ENCODE measurements at regions not wholly inside any gene's neighbourhood (a gene's known extent, or its start where the extent isn't known, plus 50 kb on each side); places are given as distances from the start of the nearest gene placed in this dataset.
A peak's percentile ranks its signal among the peaks of the same experiment; 100 is the strongest.

DNA sequence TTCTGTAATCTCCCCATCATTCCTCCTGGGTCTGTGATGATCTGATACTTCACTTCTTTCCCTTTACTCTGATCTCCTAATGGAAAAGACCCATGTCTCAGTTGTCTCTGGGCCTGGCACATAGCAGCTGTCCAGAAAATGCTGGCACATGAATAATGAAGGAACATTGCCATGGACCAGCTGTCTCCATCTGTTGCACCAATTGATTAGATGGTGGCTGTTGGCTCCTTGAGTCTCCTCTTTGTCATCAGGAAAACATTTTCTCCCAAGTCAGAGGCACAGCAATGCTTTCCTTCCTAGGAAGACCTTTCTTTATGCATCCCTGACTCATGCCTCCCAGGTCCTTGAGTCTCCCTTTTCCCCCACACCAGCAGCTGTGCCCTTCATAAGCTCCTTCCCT, 286.2 kb upstream of the CXCR4 start:
- TF ChIP-seq, protein P1, sequence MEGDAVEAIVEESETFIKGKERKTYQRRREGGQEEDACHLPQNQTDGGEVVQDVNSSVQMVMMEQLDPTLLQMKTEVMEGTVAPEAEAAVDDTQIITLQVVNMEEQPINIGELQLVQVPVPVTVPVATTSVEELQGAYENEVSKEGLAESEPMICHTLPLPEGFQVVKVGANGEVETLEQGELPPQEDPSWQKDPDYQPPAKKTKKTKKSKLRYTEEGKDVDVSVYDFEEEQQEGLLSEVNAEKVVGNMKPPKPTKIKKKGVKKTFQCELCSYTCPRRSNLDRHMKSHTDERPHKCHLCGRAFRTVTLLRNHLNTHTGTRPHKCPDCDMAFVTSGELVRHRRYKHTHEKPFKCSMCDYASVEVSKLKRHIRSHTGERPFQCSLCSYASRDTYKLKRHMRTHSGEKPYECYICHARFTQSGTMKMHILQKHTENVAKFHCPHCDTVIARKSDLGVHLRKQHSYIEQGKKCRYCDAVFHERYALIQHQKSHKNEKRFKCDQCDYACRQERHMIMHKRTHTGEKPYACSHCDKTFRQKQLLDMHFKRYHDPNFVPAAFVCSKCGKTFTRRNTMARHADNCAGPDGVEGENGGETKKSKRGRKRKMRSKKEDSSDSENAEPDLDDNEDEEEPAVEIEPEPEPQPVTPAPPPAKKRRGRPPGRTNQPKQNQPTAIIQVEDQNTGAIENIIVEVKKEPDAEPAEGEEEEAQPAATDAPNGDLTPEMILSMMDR (IDR thresholded peaks at IDR 0.05; ENCODE audit: partially characterized antibody, unreplicated experiment), result no peak
- peaks cover 26% of the 10 kb centered on the region for H3K4me1 Mint-ChIP-seq (ENCODE audit: low read depth, unreplicated experiment)
- peaks cover 8% of the 10 kb centered on the region for H3K27me3 Mint-ChIP-seq (ENCODE audit: unreplicated experiment)
- H3K4me3 Mint-ChIP-seq (ENCODE audit: unreplicated experiment), result peak overlapping the region; percentile 3
- DNase-seq, result no peak
- H3K36me3 Mint-ChIP-seq (ENCODE audit: unreplicated experiment), result no peaks in the 10 kb centered on the region
- H3K27ac Mint-ChIP-seq (ENCODE audit: unreplicated experiment), result peak overlapping the region; percentile 80
- peaks cover 10% of the 10 kb centered on the region for H3K9me3 Mint-ChIP-seq (ENCODE audit: unreplicated experiment)

DNA sequence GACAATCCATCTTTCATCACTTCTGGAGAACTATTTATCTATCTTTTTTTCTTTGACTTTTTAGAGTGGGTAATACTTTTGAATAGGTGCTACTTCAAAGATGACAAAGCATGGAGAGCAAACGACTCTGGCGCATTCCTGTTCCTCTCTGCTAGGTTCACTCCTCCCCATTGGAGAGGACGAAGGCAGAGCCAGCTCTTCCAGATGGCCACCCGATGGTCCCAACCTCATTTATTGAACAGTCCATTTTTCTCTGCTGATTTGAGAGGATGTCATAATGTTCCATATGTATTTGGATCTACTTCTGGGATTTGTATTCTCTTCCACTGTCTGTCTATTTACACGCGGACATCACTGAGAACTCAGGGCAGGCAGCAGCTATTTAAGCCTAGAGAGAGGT, 284.3 kb upstream of the CXCR4 start:
- no peak for DNase-seq
- Mint-ChIP-seq H3K36me3 (ENCODE audit: unreplicated experiment) (peaks cover 8% of the 10 kb centered on the region), H3K4me3 (ENCODE audit: unreplicated experiment) (no peak overlapping the region), H3K9me3 (ENCODE audit: unreplicated experiment) (peaks cover 10% of the 10 kb centered on the region), H3K27ac (ENCODE audit: unreplicated experiment) (no peak overlapping the region), H3K4me1 (ENCODE audit: low read depth, unreplicated experiment) (peaks cover 21% of the 10 kb centered on the region), H3K27me3 (ENCODE audit: unreplicated experiment) (peaks cover 13% of the 10 kb centered on the region)
- TF ChIP-seq, protein P1 (IDR thresholded peaks at IDR 0.05; ENCODE audit: partially characterized antibody, unreplicated experiment), result no peak

DNA sequence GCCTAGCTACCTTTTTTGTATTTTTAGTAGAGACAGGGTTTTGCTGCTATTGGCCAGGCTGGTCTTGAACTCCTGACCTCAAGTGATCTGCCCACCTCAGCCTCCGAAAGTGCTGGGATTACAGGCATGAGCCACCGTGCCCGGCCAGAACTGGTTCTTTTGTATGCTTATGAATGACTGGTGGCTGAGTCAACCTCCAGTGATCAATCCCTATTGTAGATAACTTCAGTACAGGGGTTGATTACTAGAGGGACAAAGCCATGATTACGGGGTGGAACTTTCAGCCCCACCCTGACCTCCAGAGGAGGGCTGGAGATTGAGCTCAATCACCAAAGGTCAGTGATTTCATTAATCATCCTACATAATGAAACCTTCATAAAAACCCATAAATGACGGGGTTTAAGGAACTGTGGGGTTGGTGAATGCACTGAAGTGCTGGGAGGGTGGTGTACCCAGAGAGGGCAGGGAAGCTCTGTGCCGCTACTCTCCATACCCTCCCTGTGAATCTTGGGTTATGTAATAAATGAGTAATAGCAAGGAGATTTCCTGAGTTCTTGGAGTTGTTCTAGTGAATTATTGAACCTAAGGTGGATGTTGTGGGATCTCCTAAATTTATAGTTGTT, 281.8 kb upstream of the CXCR4 start:
- H3K27ac Mint-ChIP-seq (ENCODE audit: unreplicated experiment), result no peak overlapping the region
- peaks cover 17% of the 10 kb centered on the region for H3K4me1 Mint-ChIP-seq (ENCODE audit: low read depth, unreplicated experiment)
- no peak for DNase-seq
- H3K9me3 Mint-ChIP-seq (ENCODE audit: unreplicated experiment), result peaks cover 10% of the 10 kb centered on the region
- peaks cover 12% of the 10 kb centered on the region for H3K27me3 Mint-ChIP-seq (ENCODE audit: unreplicated experiment)
- peaks cover 8% of the 10 kb centered on the region for H3K36me3 Mint-ChIP-seq (ENCODE audit: unreplicated experiment)
- no peak overlapping the region for H3K4me3 Mint-ChIP-seq (ENCODE audit: unreplicated experiment)
- TF ChIP-seq, protein P1 (IDR thresholded peaks at IDR 0.05; ENCODE audit: partially characterized antibody, unreplicated experiment), result no peak

DNA sequence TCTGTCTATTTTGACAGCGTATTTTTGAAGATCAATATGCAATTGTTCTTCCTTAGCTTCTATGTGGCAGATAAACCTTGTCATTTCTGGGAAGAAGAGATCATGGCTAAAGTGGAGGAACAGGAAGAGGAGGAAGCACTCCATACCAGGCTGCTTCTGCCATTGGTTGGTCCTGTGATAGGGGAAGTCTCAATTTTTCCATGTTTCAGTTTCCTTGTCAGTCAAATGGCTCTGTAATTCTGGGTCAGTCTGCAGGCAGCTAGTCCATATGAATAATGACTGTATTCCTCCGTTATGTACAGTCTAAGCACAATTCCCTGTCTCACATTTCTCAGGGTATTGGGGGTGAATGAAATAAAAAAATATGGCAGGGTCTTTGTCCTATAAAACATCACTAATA, 277.6 kb upstream of the CXCR4 start:
- peaks cover 8% of the 10 kb centered on the region for H3K36me3 Mint-ChIP-seq (ENCODE audit: unreplicated experiment)
- DNase-seq, result no peak
- H3K4me3 Mint-ChIP-seq (ENCODE audit: unreplicated experiment), result no peak overlapping the region
- H3K4me1 Mint-ChIP-seq (ENCODE audit: low read depth, unreplicated experiment), result no peaks in the 10 kb centered on the region
- H3K27ac Mint-ChIP-seq (ENCODE audit: unreplicated experiment), result no peak overlapping the region
- TF ChIP-seq, protein P1 (IDR thresholded peaks at IDR 0.05; ENCODE audit: partially characterized antibody, unreplicated experiment), result no peak
- H3K9me3 Mint-ChIP-seq (ENCODE audit: unreplicated experiment), result peaks cover 1% of the 10 kb centered on the region
- peaks cover 7% of the 10 kb centered on the region for H3K27me3 Mint-ChIP-seq (ENCODE audit: unreplicated experiment)

DNA sequence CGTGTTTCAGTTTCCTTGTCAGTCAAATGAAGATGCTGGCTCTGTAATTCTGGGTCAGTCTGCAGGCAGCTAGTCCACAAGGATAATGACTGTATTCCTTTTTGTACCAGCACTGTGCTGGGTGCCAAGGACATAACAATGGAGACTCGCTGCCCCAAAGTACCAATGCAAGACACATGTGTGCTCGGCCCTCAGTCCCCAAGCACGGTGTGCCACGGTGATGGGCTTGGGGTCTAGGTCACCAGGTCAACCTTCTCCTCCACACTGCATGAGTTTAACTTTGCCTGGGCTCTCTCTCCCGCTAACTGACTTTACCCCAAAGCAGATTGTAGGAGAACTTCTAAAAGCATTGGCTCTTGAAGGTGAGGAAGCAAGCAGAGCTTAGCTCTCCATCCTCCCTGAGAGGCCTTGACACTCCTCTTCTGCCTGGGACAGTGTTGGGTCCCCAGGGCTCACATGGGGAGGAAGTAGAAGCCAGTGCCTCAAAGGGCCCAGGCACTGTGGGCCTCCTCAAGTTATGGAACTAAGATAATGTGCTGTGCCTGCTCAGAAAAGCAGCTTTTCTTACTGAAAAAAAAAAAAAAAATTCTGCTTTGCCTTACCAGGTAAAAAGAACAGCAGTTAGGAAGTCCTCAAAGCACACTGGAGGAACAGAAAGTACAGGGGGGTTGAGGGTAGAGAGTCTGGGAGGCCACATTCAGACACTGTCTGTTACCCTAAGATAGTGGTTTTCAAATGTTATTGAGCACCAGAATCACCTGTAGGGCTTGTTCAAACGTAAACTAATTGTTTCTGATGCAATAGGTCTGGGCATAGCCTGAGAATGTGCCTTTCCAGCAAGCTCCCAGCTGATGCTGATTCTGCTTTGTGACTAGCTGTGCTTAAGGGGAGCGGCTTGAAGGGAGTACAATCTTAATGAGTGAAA, 276.4 kb upstream of the CXCR4 start:
- H3K27me3 Mint-ChIP-seq (ENCODE audit: unreplicated experiment), result peaks cover 7% of the 10 kb centered on the region
- DNase-seq, result no peak
- TF ChIP-seq, protein P1 (IDR thresholded peaks at IDR 0.05; ENCODE audit: partially characterized antibody, unreplicated experiment), result no peak
- no peaks in the 10 kb centered on the region for H3K4me1 Mint-ChIP-seq (ENCODE audit: low read depth, unreplicated experiment)
- H3K9me3 Mint-ChIP-seq (ENCODE audit: unreplicated experiment), result peaks cover 1% of the 10 kb centered on the region
- no peak overlapping the region for H3K27ac Mint-ChIP-seq (ENCODE audit: unreplicated experiment)
- H3K36me3 Mint-ChIP-seq (ENCODE audit: unreplicated experiment), result peaks cover 8% of the 10 kb centered on the region
- H3K4me3 Mint-ChIP-seq (ENCODE audit: unreplicated experiment), result no peak overlapping the region
